Common myeloid progenitor, CD34-positive (primary cell): ENCODE measurements at regions not wholly inside any gene's neighbourhood (a gene's known extent, or its start where the extent isn't known, plus 50 kb on each side); places are given as distances from the start of the nearest gene placed in this dataset.

Source experiments
- CTCF ChIA-PET: fragments of 350-600 bp; sonication (Branson Sonifier 250); formaldehyde crosslinking; loops from one replicate; lab custom pipeline; 2021; ENCODE audit warnings: antibody characterized with exemption; lab: Charles Lee
- POLR2A ChIA-PET: fragments of 350-600 bp; sonication (Branson Sonifier 250); formaldehyde crosslinking; loops from one replicate; lab custom pipeline; 2021; ENCODE audit warnings: antibody characterized with exemption; lab: Charles Lee
- DNase-seq, 3 donors: peaks; one replicate each; pipeline versions ENCODE4 v3.0.0 to v3.0.0-alpha.2; 2013
- H3K27ac ChIP-seq, 2 experiments: 1 replicate in 1 of 2; 2 replicates in 1 of 2; pipeline ENCODE4 v1.7.0; 2013; ENCODE audit warnings: inconsistent platforms in 2 of 2, low read length in 2 of 2, mild to moderate bottlenecking in 2 of 2, low read depth in 1 of 2, moderate library complexity in 1 of 2; ENCODE audit not compliant: severe bottlenecking in 2 of 2, insufficient read depth in 1 of 2, poor library complexity in 1 of 2
- H3K27me3 ChIP-seq, 5 experiments: replicated peaks in 2 of 5; 1 replicate in 3 of 5; 2 replicates in 2 of 5; pipeline versions ENCODE4 v1.6.1 to v1.7.0; 2013; ENCODE audit warnings: low read length in 4 of 5, mild to moderate bottlenecking in 2 of 5, moderate library complexity in 2 of 5, inconsistent platforms in 1 of 5; ENCODE audit not compliant: insufficient read depth in 5 of 5, control insufficient read depth in 4 of 5
- H3K36me3 ChIP-seq, 4 experiments: 1 replicate in 2 of 4; 2 replicates in 2 of 4; pipeline versions ENCODE4 v1.6.1 to v1.7.0; 2013; ENCODE audit warnings: low read length in 3 of 4, control low read depth in 1 of 4, mild to moderate bottlenecking in 1 of 4; ENCODE audit not compliant: control insufficient read depth in 4 of 4, insufficient read depth in 4 of 4
- H3K4me1 ChIP-seq, 4 experiments: 1 replicate in 3 of 4; 2 replicates in 1 of 4; pipeline versions ENCODE4 v1.6.1 to v1.7.1; 2013; ENCODE audit warnings: low read length in 3 of 4, mild to moderate bottlenecking in 3 of 4, control low read depth in 1 of 4, inconsistent platforms in 1 of 4, moderate library complexity in 1 of 4; ENCODE audit not compliant: control insufficient read depth in 4 of 4, insufficient read depth in 4 of 4; ENCODE audit errors: control extremely low read depth in 1 of 4
- H3K4me3 ChIP-seq, 7 experiments: 1 replicate in 4 of 7; 2 replicates in 3 of 7; pipeline versions ENCODE4 v1.5.1 to v1.7.0; 2013; ENCODE audit warnings: mild to moderate bottlenecking in 7 of 7, low read length in 6 of 7, moderate library complexity in 6 of 7, inconsistent platforms in 2 of 7, low read depth in 2 of 7, control low read depth in 1 of 7; ENCODE audit not compliant: insufficient read depth in 4 of 7, control insufficient read depth in 1 of 7; ENCODE audit errors: extremely low read depth in 1 of 7
- H3K9me3 ChIP-seq, 5 experiments: 1 replicate in 4 of 5; 2 replicates in 1 of 5; pipeline versions ENCODE4 v1.6.1 to v1.7.1; 2013; ENCODE audit warnings: low read length in 4 of 5, mild to moderate bottlenecking in 2 of 5, inconsistent platforms in 1 of 5, low read depth in 1 of 5, moderate library complexity in 1 of 5; ENCODE audit not compliant: control insufficient read depth in 4 of 5, insufficient read depth in 2 of 5; ENCODE audit errors: control extremely low read depth in 1 of 5
- WGBS: methylation state at CpG from one replicate; pipeline ENCODE4 v1.1.5; 2013; ENCODE audit not compliant: insufficient coverage; 5-methylcytosine and 5-hydroxymethylcytosine counted together

- H3K36me3 ChIP-seq: no peaks in the 10 kb centered on the region
- H3K9me3 ChIP-seq: no peaks in the 10 kb centered on the region
- no peaks in the 10 kb centered on the region for H3K27me3 ChIP-seq
- CTCF ChIA-PET: no interaction called here
- WGBS: no CpG with 5 or more reads among the region's 1 CpG
- no peaks in the 10 kb centered on the region for H3K4me1 ChIP-seq
- H3K4me3 ChIP-seq: no peak overlapping the region
- POLR2A ChIA-PET: no interaction called here
- no peak overlapping the region for H3K27ac ChIP-seq
- no peak for DNase-seq
Observed at GRCh38 chr7:124557587-124557986, 208.0 kb downstream of the GPR37 start.

- Histone ChIP-seq H3K27ac (no peak overlapping the region), H3K36me3 (no peaks in the 10 kb centered on the region), H3K4me3 (no peak overlapping the region), H3K27me3 (no peaks in the 10 kb centered on the region), H3K4me1 (no peaks in the 10 kb centered on the region), H3K9me3 (no peaks in the 10 kb centered on the region)
- DNase-seq: no peak
- POLR2A ChIA-PET: no interaction called here
- WGBS: 80% methylated on average over 1 of the region's 5 CpGs
- CTCF ChIA-PET: no interaction called here
Observed at GRCh38 chr7:124557101-124557500, 208.5 kb downstream of the GPR37 start.

GRCh38 chr7:124553502-124553901, 212.1 kb downstream of the GPR37 start:
- WGBS: 86% methylated on average over 1 of the region's 4 CpGs
- CTCF ChIA-PET: no interaction called here

GRCh38 chr7:124552217-124552616, 213.4 kb downstream of the GPR37 start:
- no peaks in the 10 kb centered on the region for H3K4me1 ChIP-seq
- H3K36me3 ChIP-seq: no peaks in the 10 kb centered on the region
- DNase-seq: no peak
- CTCF ChIA-PET: no interaction called here
- no peaks in the 10 kb centered on the region for H3K27me3 ChIP-seq
- H3K9me3 ChIP-seq: no peaks in the 10 kb centered on the region
- H3K27ac ChIP-seq: no peak overlapping the region
- 94% methylated on average over 2 of the region's 2 CpGs for WGBS
- H3K4me3 ChIP-seq: no peak overlapping the region
- POLR2A ChIA-PET: no interaction called here

More at GRCh38 chr7:124553502-124553901, 212.1 kb downstream of the GPR37 start:
- DNase-seq: no peak
- Histone ChIP-seq H3K4me3 (no peak overlapping the region), H3K4me1 (no peaks in the 10 kb centered on the region), H3K27ac (no peak overlapping the region), H3K9me3 (no peaks in the 10 kb centered on the region), H3K36me3 (no peaks in the 10 kb centered on the region), H3K27me3 (no peaks in the 10 kb centered on the region)
- POLR2A ChIA-PET: no interaction called here

- POLR2A ChIA-PET: no interaction called here
- no peak overlapping the region for H3K4me3 ChIP-seq
- H3K36me3 ChIP-seq: no peaks in the 10 kb centered on the region
- no peak for DNase-seq
- no peaks in the 10 kb centered on the region for H3K9me3 ChIP-seq
- H3K27ac ChIP-seq: no peak overlapping the region
- H3K4me1 ChIP-seq: no peaks in the 10 kb centered on the region
- CTCF ChIA-PET: no interaction called here
- no peaks in the 10 kb centered on the region for H3K27me3 ChIP-seq
- 50% methylated on average over 1 of the region's 1 CpG for WGBS
Observed at GRCh38 chr7:124550036-124550435, 215.6 kb downstream of the GPR37 start.

- ChIA-PET POLR2A (no interaction called here), CTCF (no interaction called here)
- H3K9me3 ChIP-seq: no peaks in the 10 kb centered on the region
- no peak overlapping the region for H3K4me3 ChIP-seq
- no peaks in the 10 kb centered on the region for H3K36me3 ChIP-seq
- H3K27me3 ChIP-seq: no peaks in the 10 kb centered on the region
- DNase-seq: no peak
- WGBS: no CpG with 5 or more reads among the region's 1 CpG
- H3K4me1 ChIP-seq: no peaks in the 10 kb centered on the region
- no peak overlapping the region for H3K27ac ChIP-seq
Observed at GRCh38 chr7:124542476-124542875, 223.1 kb downstream of the GPR37 start.

GRCh38 chr7:124536156-124536762, 229.3 kb downstream of the GPR37 start:
- H3K4me3 ChIP-seq: no peak overlapping the region
- no peaks in the 10 kb centered on the region for H3K4me1 ChIP-seq
- no peak for DNase-seq
- CTCF ChIA-PET: no interaction called here
- H3K27ac ChIP-seq: no peak overlapping the region
- WGBS: no CpG with 5 or more reads among the region's 3 CpGs
- H3K36me3 ChIP-seq: no peaks in the 10 kb centered on the region
- POLR2A ChIA-PET: no interaction called here
- no peaks in the 10 kb centered on the region for H3K27me3 ChIP-seq
- H3K9me3 ChIP-seq: no peaks in the 10 kb centered on the region
